Sigmoid colon (tissue), 6 donors: ENCODE measurements at regions not wholly inside any gene's neighbourhood (a gene's known extent, or its start where the extent isn't known, plus 50 kb on each side); places are given as distances from the start of the nearest gene placed in this dataset.
A peak's percentile ranks its signal among the peaks of the same experiment; 100 is the strongest.
"Not testable (repeated sequence)": the region's sequence is repeated elsewhere in the genome, so short reads cannot be mapped to it uniquely, and the experiment has no call there.

ENCODE experiments used
- DNase-seq: peaks from one replicate; pipeline ENCODE4 v3.0.0-alpha.2; 2019
- H3K27ac ChIP-seq, 4 donors: fragments of 200-600 bp; sonication (generic); one replicate each; pipeline ENCODE4 v1.5.1; 2016 to 2019; ENCODE audit warnings: mild to moderate bottlenecking in 1 of 4
- H3K27me3 ChIP-seq, 3 donors: fragments of 200-600 bp; sonication (generic); one replicate each; pipeline ENCODE4 v1.5.1; 2019; ENCODE audit warnings: mild to moderate bottlenecking in 1 of 3
- H3K36me3 ChIP-seq, 4 donors: fragments of 200-600 bp; sonication (generic); one replicate each; pipeline ENCODE4 v1.5.1; 2016 to 2019
- H3K4me1 ChIP-seq, 4 donors: fragments of 200-600 bp; sonication (generic); one replicate each; pipeline ENCODE4 v1.5.1; 2017 to 2019
- H3K4me3 ChIP-seq, 4 donors: fragments of 200-600 bp; sonication (generic); one replicate each; pipeline ENCODE4 v1.5.1; 2017 to 2019; ENCODE audit warnings: mild to moderate bottlenecking in 2 of 4, moderate library complexity in 1 of 4
- H3K9me3 ChIP-seq, 4 donors: fragments of 200-600 bp in 3 of 4; sonication (generic) in 3 of 4; one replicate each; pipeline versions ENCODE4 v1.5.1 to v1.6.1; 2013 to 2019
- EP300 ChIP-seq, 4 donors: sonication (generic); formaldehyde crosslinking; IDR thresholded peaks; one replicate each; pipeline ENCODE4 v1.6.1; 2017; ENCODE audit warnings: antibody characterized with exemption in 4 of 4
- POLR2A ChIP-seq, 2 donors: fragments of 450-650 bp; IDR thresholded peaks; one replicate each; pipeline ENCODE4 v1.6.1; 2016; ENCODE audit warnings: antibody characterized with exemption in 2 of 2, mild to moderate bottlenecking in 2 of 2, moderate library complexity in 2 of 2
- POLR2AphosphoS5 ChIP-seq, 4 donors: sonication (generic); formaldehyde crosslinking; IDR thresholded peaks; one replicate each; pipeline ENCODE4 v1.6.1; 2017; ENCODE audit warnings: antibody characterized with exemption in 4 of 4
- WGBS, 2 donors: extraction: QIAGEN DNeasy Blood & Tissue Kit; methylation state at CpG; one replicate each; pipeline ENCODE4 v1.1.7; 2013; 5-methylcytosine and 5-hydroxymethylcytosine counted together
- intact Hi-C: fragments of 100-400 bp; cut with DNase I; formaldehyde crosslinking; loops from one replicate; pipeline ENCODE4 v1.15.1; 2023
- TF ChIP-seq, protein P1 (sequence below), 4 experiments: fragments of 450-650 bp in 3 of 4; fragments of 200-600 bp in 1 of 4; IDR thresholded peaks; one replicate each; pipeline ENCODE4 v1.5.1; 2016 to 2019; ENCODE audit warnings: antibody characterized with exemption in 4 of 4, mild to moderate bottlenecking in 3 of 4, moderate library complexity in 2 of 4
- donor health status: healthy with polysubstance abuse.
- donor health status: healthy.

DNA sequence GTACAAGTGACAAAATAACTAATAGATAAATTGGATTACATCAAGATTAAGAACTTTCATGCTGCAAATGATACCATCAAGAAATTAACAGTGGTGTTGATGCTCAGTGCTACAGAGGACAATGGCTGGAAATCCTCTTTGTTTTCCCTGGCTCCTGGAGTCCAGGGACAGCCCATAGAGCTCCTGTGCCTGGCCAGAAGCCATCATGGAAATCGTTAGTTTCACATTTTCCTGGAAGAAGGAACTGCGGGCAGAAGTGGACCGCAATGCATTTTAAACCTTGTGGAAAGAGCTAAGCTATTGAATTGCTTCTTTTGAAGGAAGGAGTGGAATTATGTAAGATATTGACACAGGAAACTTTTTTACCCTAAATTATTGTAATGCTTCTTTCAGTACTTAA, 276.0 kb downstream of the GJA1 start:
- no peak for DNase-seq
- 74 to 75% methylated on average over 3 of the region's 3 CpGs for WGBS, 2 donors
- H3K9me3 ChIP-seq, result no peaks in the 10 kb centered on the region
- TF ChIP-seq POLR2A (IDR thresholded peaks at IDR 0.05) (no peak), EP300 (IDR thresholded peaks at IDR 0.05) (no peak), POLR2AphosphoS5 (IDR thresholded peaks at IDR 0.05) (no peak)
- TF ChIP-seq, protein P1, sequence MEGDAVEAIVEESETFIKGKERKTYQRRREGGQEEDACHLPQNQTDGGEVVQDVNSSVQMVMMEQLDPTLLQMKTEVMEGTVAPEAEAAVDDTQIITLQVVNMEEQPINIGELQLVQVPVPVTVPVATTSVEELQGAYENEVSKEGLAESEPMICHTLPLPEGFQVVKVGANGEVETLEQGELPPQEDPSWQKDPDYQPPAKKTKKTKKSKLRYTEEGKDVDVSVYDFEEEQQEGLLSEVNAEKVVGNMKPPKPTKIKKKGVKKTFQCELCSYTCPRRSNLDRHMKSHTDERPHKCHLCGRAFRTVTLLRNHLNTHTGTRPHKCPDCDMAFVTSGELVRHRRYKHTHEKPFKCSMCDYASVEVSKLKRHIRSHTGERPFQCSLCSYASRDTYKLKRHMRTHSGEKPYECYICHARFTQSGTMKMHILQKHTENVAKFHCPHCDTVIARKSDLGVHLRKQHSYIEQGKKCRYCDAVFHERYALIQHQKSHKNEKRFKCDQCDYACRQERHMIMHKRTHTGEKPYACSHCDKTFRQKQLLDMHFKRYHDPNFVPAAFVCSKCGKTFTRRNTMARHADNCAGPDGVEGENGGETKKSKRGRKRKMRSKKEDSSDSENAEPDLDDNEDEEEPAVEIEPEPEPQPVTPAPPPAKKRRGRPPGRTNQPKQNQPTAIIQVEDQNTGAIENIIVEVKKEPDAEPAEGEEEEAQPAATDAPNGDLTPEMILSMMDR (IDR thresholded peaks at IDR 0.05), result no peak
- intact Hi-C loops, result no loop called here
- no peak overlapping the region for H3K27ac ChIP-seq
- H3K27me3 ChIP-seq, result no peaks in the 10 kb centered on the region
- no peaks in the 10 kb centered on the region for H3K36me3 ChIP-seq
- H3K4me1 ChIP-seq, result no peaks in the 10 kb centered on the region
- no peak overlapping the region for H3K4me3 ChIP-seq

DNA sequence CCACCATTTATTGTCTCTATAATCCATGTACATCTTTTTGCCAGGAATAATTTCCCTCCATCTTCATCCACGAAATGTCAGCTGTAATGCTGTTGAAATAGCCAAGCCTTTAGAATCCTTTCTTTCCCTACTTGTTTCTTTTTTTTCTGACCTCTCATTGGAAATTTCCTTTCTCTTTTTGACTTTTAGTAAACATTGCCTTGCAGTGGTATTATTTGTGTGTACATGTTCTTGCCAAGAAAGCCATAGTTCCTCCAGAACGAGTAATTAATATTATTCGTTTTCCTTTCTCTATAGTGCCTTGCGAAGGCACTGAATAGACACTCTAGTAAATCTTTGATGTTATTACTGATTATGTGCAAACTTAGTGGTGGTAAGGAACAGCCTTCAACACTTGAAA, 282.2 kb downstream of the GJA1 start:
- 77 to 81% methylated on average over 4 of the region's 4 CpGs for WGBS, 2 donors
- intact Hi-C loops, result no loop called here

GRCh38 chr6:121720867-121721266, 285.4 kb downstream of the GJA1 start:
- H3K4me1 ChIP-seq, H3K4me3 ChIP-seq, H3K9me3 ChIP-seq, H3K36me3 ChIP-seq, intact Hi-C loops, H3K27ac ChIP-seq, H3K27me3 ChIP-seq, DNase-seq: not testable (repeated sequence)
- 51 to 78% methylated on average over 1 of the region's 1 CpG for WGBS, 2 donors

More for the DNA sequence above, 282.2 kb downstream of the GJA1 start:
- TF ChIP-seq POLR2A (IDR thresholded peaks at IDR 0.05), result no peak
- TF ChIP-seq, protein P1 (IDR thresholded peaks at IDR 0.05), result no peak
- TF ChIP-seq POLR2AphosphoS5 (IDR thresholded peaks at IDR 0.05), result no peak
- TF ChIP-seq EP300 (IDR thresholded peaks at IDR 0.05), result no peak
- Histone ChIP-seq H3K36me3 (no peaks in the 10 kb centered on the region), H3K4me1 (no peaks in the 10 kb centered on the region), H3K27me3 (no peaks in the 10 kb centered on the region), H3K4me3 (no peak overlapping the region), H3K9me3 (peaks cover 0 to 3% (median 0%) of the 10 kb centered on the region in 4 donors), H3K27ac (peak overlapping the region in 1 of 4 donors; percentile 19)
- no peak for DNase-seq

DNA sequence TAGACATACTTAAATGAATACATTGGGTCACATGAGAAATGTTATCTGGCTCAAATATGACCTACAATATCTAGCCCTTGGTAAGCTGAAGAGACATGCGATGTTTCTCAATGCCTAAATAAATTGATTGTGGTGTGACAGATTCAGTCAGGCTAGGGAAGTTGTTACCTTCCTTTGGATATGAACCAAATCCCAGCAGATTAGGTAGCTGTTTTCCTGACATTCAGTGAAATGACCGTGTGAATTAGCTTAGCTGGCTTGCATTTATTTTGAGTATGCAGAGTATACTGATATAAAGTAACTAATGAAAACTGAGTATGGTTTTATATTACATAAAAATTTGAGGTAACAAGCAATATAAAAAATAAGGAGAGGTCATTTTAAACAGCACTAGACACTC, 288.2 kb downstream of the GJA1 start:
- H3K27ac ChIP-seq, result no peak overlapping the region
- no peak for DNase-seq
- no peaks in the 10 kb centered on the region for H3K4me1 ChIP-seq
- H3K4me3 ChIP-seq, result no peak overlapping the region
- TF ChIP-seq, protein P1 (IDR thresholded peaks at IDR 0.05), result no peak
- TF ChIP-seq POLR2A (IDR thresholded peaks at IDR 0.05) (no peak), POLR2AphosphoS5 (IDR thresholded peaks at IDR 0.05) (no peak), EP300 (IDR thresholded peaks at IDR 0.05) (no peak)
- H3K9me3 ChIP-seq, result peaks cover 0 to 3% (median 0%) of the 10 kb centered on the region in 4 donors
- no peaks in the 10 kb centered on the region for H3K36me3 ChIP-seq
- WGBS, 2 donors, result 68 to 78% methylated on average over 2 of the region's 2 CpGs
- intact Hi-C loops, result no loop called here
- no peaks in the 10 kb centered on the region for H3K27me3 ChIP-seq

- H3K9me3 ChIP-seq, result peaks cover 0 to 3% (median 0%) of the 10 kb centered on the region in 4 donors
- H3K36me3 ChIP-seq, result no peaks in the 10 kb centered on the region
- no peaks in the 10 kb centered on the region for H3K27me3 ChIP-seq
- WGBS, 2 donors, result 56 to 61% methylated on average over 2 of the region's 2 CpGs
- no peak overlapping the region for H3K27ac ChIP-seq
- no peaks in the 10 kb centered on the region for H3K4me1 ChIP-seq
- intact Hi-C loops, result no loop called here
- DNase-seq, result no peak
- H3K4me3 ChIP-seq, result no peak overlapping the region
- TF ChIP-seq EP300 (IDR thresholded peaks at IDR 0.05), result no peak
- no peak for TF ChIP-seq POLR2AphosphoS5 (IDR thresholded peaks at IDR 0.05)
- no peak for TF ChIP-seq POLR2A (IDR thresholded peaks at IDR 0.05)
- TF ChIP-seq, protein P1 (IDR thresholded peaks at IDR 0.05), result no peak
These were observed 289.1 kb downstream of the GJA1 start for GRCh38 chr6:121724576-121724975.
